Lung (tissue), 12 donors: ENCODE measurements at regions not wholly inside any gene's neighbourhood (a gene's known extent, or its start where the extent isn't known, plus 50 kb on each side); places are given as distances from the start of the nearest gene placed in this dataset. TPM values are rescaled to one million over a fixed set of nuclear protein-coding genes. Genes with fewer than 3 reads are reported as not detected.

Source experiments
- ATAC-seq: fragments of 200-7000 bp; cut with Tn5 transposase; one replicate; pipeline ENCODE4 v1.9.1; 2020; ENCODE audit warnings: moderate number of reproducible peaks; ENCODE audit not compliant: insufficient read depth, low FRiP score
- DNase-seq, 3 donors: peaks; one replicate each; pipeline ENCODE4 v3.0.0-alpha.2; 2013 to 2017
- H3K27ac ChIP-seq, 2 donors: one replicate each; pipeline ENCODE4 v1.5.1; 2013; ENCODE audit warnings: mild to moderate bottlenecking in 2 of 2, moderate library complexity in 2 of 2, control low read depth in 1 of 2, inconsistent platforms in 1 of 2, low read depth in 1 of 2, low read length in 1 of 2
- H3K27me3 ChIP-seq, 3 donors: one replicate each; pipeline ENCODE4 v1.5.1; 2013; ENCODE audit warnings: low read length in 2 of 3; ENCODE audit not compliant: control insufficient read depth in 3 of 3, insufficient read depth in 3 of 3
- H3K36me3 ChIP-seq, 4 donors: one replicate each; pipeline ENCODE4 v1.5.1; 2013; ENCODE audit warnings: low read length in 4 of 4, mild to moderate bottlenecking in 1 of 4, moderate library complexity in 1 of 4; ENCODE audit not compliant: control insufficient read depth in 4 of 4, insufficient read depth in 4 of 4
- H3K4me1 ChIP-seq, 5 donors: one replicate each; pipeline ENCODE4 v1.5.1; 2013; ENCODE audit warnings: low read length in 5 of 5, mild to moderate bottlenecking in 2 of 5, moderate library complexity in 1 of 5; ENCODE audit not compliant: control insufficient read depth in 5 of 5, insufficient read depth in 5 of 5
- H3K4me3 ChIP-seq: one replicate; pipeline ENCODE4 v1.5.1; 2013; ENCODE audit warnings: mild to moderate bottlenecking, control low read depth, moderate library complexity
- H3K9ac ChIP-seq, 2 donors: one replicate each; pipeline ENCODE4 v1.5.1; 2013; ENCODE audit warnings: low read length in 2 of 2, control low read depth in 1 of 2; ENCODE audit not compliant: insufficient read depth in 1 of 2
- H3K9me3 ChIP-seq, 4 donors: one replicate each; pipeline ENCODE4 v1.5.1; 2013; ENCODE audit warnings: low read length in 3 of 4, mild to moderate bottlenecking in 1 of 4, moderate library complexity in 1 of 4; ENCODE audit not compliant: control insufficient read depth in 4 of 4, insufficient read depth in 3 of 4
- CTCF ChIP-seq: IDR thresholded peaks from 2 replicates; pipeline ENCODE4 v1.5.1; 2012; ENCODE audit warnings: mild to moderate bottlenecking; ENCODE audit errors: control extremely low read depth, extremely low read depth
- WGBS, 2 donors: extraction: QIAGEN DNeasy Blood & Tissue Kit; methylation state at CpG; one replicate each; pipeline ENCODE4 v1.1.7; 2013; 5-methylcytosine and 5-hydroxymethylcytosine counted together
- small RNA-seq: library from RNA; depleted of rRNA; stranded (forward); fragments of <200 nt; gene quantifications from one replicate; pipeline ENCODE3, GENCODE V24; 2014; ENCODE audit warnings: low replicate concordance
- donor health status: control.
- donor health status: control.
- donor health status: Bipolar disorder and iron deficiency.
- donor health status: healthy.
- donor health status: DM: yes; HTN: yes; CAD: no.

DNA sequence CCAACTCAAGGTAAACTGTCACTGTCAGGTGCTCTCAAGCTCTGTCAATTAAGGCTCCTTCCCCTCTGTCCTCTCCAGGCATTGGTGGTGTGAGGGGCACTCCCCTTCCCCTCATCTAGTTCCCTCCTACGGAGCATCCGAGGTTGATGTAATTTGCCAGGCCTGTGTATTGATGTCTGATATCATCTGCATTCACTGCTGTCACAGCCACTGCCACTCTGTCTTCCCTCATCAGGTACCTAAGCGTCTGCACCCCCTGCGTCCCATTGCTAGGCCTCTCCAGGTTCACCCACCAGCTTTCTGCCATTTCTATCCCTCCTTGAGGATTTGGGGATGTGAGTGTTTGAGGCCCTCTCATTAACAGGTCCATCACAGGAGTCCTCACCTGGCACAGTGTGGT, 50.0 kb upstream of the SYT13 start:
- H3K9me3 ChIP-seq: no peaks in the 10 kb centered on the region
- no peak overlapping the region for H3K9ac ChIP-seq
- DNase-seq: no peak
- no peak for ATAC-seq
- H3K4me1 ChIP-seq: peaks cover 0 to 15% (median 3%) of the 10 kb centered on the region in 5 donors
- no peak for TF ChIP-seq CTCF
- WGBS, 2 donors: 89 to 96% methylated on average over 4 of the region's 4 CpGs
- H3K27me3 ChIP-seq: no peaks in the 10 kb centered on the region
- no peak overlapping the region for H3K4me3 ChIP-seq
- H3K27ac ChIP-seq: no peak overlapping the region
- H3K36me3 ChIP-seq: no peaks in the 10 kb centered on the region

Small RNA genes in the stretch of these regions (small RNA-seq; reads per million reads assigned to genes)
- gene AC103855.4: not detected
